GM23338 (cell line): ENCODE measurements at regions not wholly inside any gene's neighbourhood (a gene's known extent, or its start where the extent isn't known, plus 50 kb on each side); places are given as distances from the start of the nearest gene placed in this dataset.
"Not testable (repeated sequence)": the region's sequence is repeated elsewhere in the genome, so short reads cannot be mapped to it uniquely, and the experiment has no call there.

Experiments
- ATAC-seq: fragments of 200-7000 bp; cut with Tn5 transposase; 3 replicates; pipeline ENCODE4 v1.9.1; 2020
- DNase-seq: peaks from one replicate; pipeline ENCODE4 v3.0.0-alpha.2; 2015; ENCODE audit warnings: low spot score
- H2AFZ ChIP-seq: fragments of 200-600 bp; sonication (generic); 2 replicates; pipeline ENCODE4 v1.8.0; 2016; ENCODE audit warnings: antibody characterized with exemption, mild to moderate bottlenecking, moderate library complexity
- H3F3A ChIP-seq: fragments of 200-600 bp; sonication (generic); replicated peaks from 2 replicates; pipeline ENCODE4 v1.8.0; 2017; ENCODE audit warnings: antibody characterized with exemption, mixed run types, low read depth
- H3K27ac ChIP-seq: fragments of 200-600 bp; sonication (generic); 2 replicates; pipeline ENCODE4 v1.6.1; 2016; ENCODE audit warnings: low read depth
- H3K27me3 ChIP-seq: fragments of 200-600 bp; sonication (generic); 2 replicates; pipeline ENCODE4 v1.8.0; 2016; ENCODE audit warnings: mild to moderate bottlenecking, mixed run types, moderate library complexity; ENCODE audit not compliant: insufficient read depth
- H3K36me3 ChIP-seq: fragments of 200-600 bp; sonication (generic); 2 replicates; pipeline ENCODE4 v1.8.0; 2016; ENCODE audit warnings: mild to moderate bottlenecking; ENCODE audit not compliant: insufficient read depth
- H3K4me1 ChIP-seq: fragments of 200-600 bp; sonication (generic); 2 replicates; pipeline ENCODE4 v1.8.0; 2016; ENCODE audit warnings: mild to moderate bottlenecking, moderate library complexity; ENCODE audit not compliant: insufficient read depth
- H3K4me2 ChIP-seq: fragments of 200-600 bp; sonication (generic); 2 replicates; pipeline ENCODE4 v1.7.1; 2017; ENCODE audit warnings: mixed run types
- H3K4me3 ChIP-seq: fragments of 200-600 bp; sonication (generic); 2 replicates; pipeline ENCODE4 v1.6.1; 2016; ENCODE audit warnings: mixed run types
- H3K79me2 ChIP-seq: fragments of 200-600 bp; sonication (generic); replicated peaks from 2 replicates; pipeline ENCODE4 v1.8.0; 2017; ENCODE audit warnings: mild to moderate bottlenecking; ENCODE audit not compliant: insufficient read depth
- H3K9me2 ChIP-seq: fragments of 200-600 bp; sonication (generic); 2 replicates; pipeline ENCODE4 v1.8.0; 2017; ENCODE audit not compliant: insufficient read depth
- H4K20me1 ChIP-seq: fragments of 200-600 bp; sonication (generic); replicated peaks from 2 replicates; pipeline ENCODE4 v1.8.0; 2017; ENCODE audit warnings: mild to moderate bottlenecking; ENCODE audit not compliant: insufficient read depth
- H3K27ac Mint-ChIP-seq: 2 replicates; pipeline ENCODE4 v1.8.0; 2020; ENCODE audit warnings: inconsistent platforms, mild to moderate bottlenecking, moderate library complexity, mixed read lengths
- H3K27me3 Mint-ChIP-seq: 3 replicates; pipeline ENCODE4 v1.8.0; 2022; ENCODE audit warnings: low read depth, mild to moderate bottlenecking, moderate library complexity, mixed read lengths, inconsistent platforms; ENCODE audit not compliant: insufficient read depth, poor library complexity
- H3K36me3 Mint-ChIP-seq: 3 replicates; pipeline ENCODE4 v1.8.0; 2021; ENCODE audit warnings: low read depth, mild to moderate bottlenecking, inconsistent platforms, moderate library complexity, mixed read lengths
- H3K4me1 Mint-ChIP-seq: 3 replicates; pipeline ENCODE4 v1.8.0; 2020; ENCODE audit warnings: mild to moderate bottlenecking, inconsistent platforms, mixed read lengths
- H3K4me3 Mint-ChIP-seq: 3 replicates; pipeline ENCODE4 v1.8.0; 2021; ENCODE audit warnings: moderate library complexity, mild to moderate bottlenecking, inconsistent platforms, mixed read lengths
- H3K9me3 Mint-ChIP-seq: 3 replicates; pipeline ENCODE4 v1.8.0; 2020; ENCODE audit warnings: moderate library complexity, mild to moderate bottlenecking, inconsistent platforms, mixed read lengths
- POLR2AphosphoS5 ChIP-seq: IDR thresholded peaks from 2 replicates; pipeline ENCODE4 v1.6.1; 2016; ENCODE audit warnings: antibody characterized with exemption, low read depth
- REST ChIP-seq: IDR thresholded peaks from one replicate; pipeline ENCODE4 v1.6.1; 2018; ENCODE audit warnings: antibody characterized with exemption; ENCODE audit not compliant: unreplicated experiment
- STAT1 ChIP-seq: IDR thresholded peaks from one replicate; pipeline ENCODE4 v1.6.1; 2016; ENCODE audit warnings: antibody characterized with exemption; ENCODE audit not compliant: unreplicated experiment
- ZNF114 ChIP-seq: fragments of 250-450 bp; sonication (Bioruptor Pico); IDR thresholded peaks from 2 replicates; pipeline ENCODE4 v1.5.0; 2020; ENCODE audit warnings: mild to moderate bottlenecking, moderate library complexity
- ZNF331 ChIP-seq: fragments of 250-450 bp; sonication (Bioruptor Pico); IDR thresholded peaks from 2 replicates; pipeline ENCODE4 v1.5.0; 2020; ENCODE audit warnings: low read depth, mild to moderate bottlenecking, moderate library complexity
- ZNF462 ChIP-seq: fragments of 250-450 bp; sonication (Bioruptor Pico); IDR thresholded peaks from 2 replicates; pipeline ENCODE4 v1.5.0; 2020; ENCODE audit warnings: mild to moderate bottlenecking, moderate library complexity

GRCh38 chr10:120052964-120053702 lies 160.6 kb downstream of the SEC23IP start (continued):
- no peak for TF ChIP-seq ZNF462 (CRISPR knock-in tag)
- TF ChIP-seq POLR2AphosphoS5: no peak
- TF ChIP-seq ZNF331: no peak
- no peak for TF ChIP-seq REST
- no peak for TF ChIP-seq STAT1
- TF ChIP-seq ZNF114 (CRISPR knock-in tag): no peak

GRCh38 chr10:120059790-120060189 lies 167.3 kb downstream of the SEC23IP start:
- peaks cover 15% of the 10 kb centered on the region; the same call in 1 of the 2 replicates for H3K9me2 ChIP-seq
- not testable (repeated sequence) for ATAC-seq, H3K27ac ChIP-seq, H3K36me3 ChIP-seq, H3K27me3 Mint-ChIP-seq, H3K4me2 ChIP-seq, H3K79me2 ChIP-seq, H3K4me1 ChIP-seq, H4K20me1 ChIP-seq, H3K4me3 Mint-ChIP-seq, H3K27me3 ChIP-seq, H3K4me1 Mint-ChIP-seq, DNase-seq, H3K9me3 Mint-ChIP-seq, H3K27ac Mint-ChIP-seq, H3F3A ChIP-seq, H3K36me3 Mint-ChIP-seq, H2AFZ ChIP-seq, H3K4me3 ChIP-seq
